PC-3 (cell line): ENCODE measurements at regions not wholly inside any gene's neighbourhood (a gene's known extent, or its start where the extent isn't known, plus 50 kb on each side); places are given as distances from the start of the nearest gene placed in this dataset.

ENCODE experiments used
- ATAC-seq: fragments of 200-7000 bp; cut with Tn5 transposase; 2 replicates; pipeline ENCODE4 v1.9.1; 2020; ENCODE audit warnings: mild to moderate bottlenecking, moderate library complexity
- BruUV-seq: library from RNA; stranded (reverse); fragments of 400-500 nt; replicated peaks from 2 replicates; lab custom pipeline; 2021; lab: Mats Ljungman, UMichigan
- CTCF ChIA-PET: fragments of 300-600 bp; sonication (Branson Sonifier 250); formaldehyde crosslinking; loops from one replicate; lab custom pipeline; 2022; ENCODE audit warnings: antibody characterized with exemption; lab: Charles Lee
- POLR2A ChIA-PET: fragments of 300-600 bp; sonication (Branson Sonifier 250); formaldehyde crosslinking; loops from one replicate; lab custom pipeline; 2022; ENCODE audit warnings: antibody characterized with exemption; ENCODE audit not compliant: unreplicated experiment; lab: Charles Lee
- DNase-seq: peaks from one replicate; pipeline ENCODE4 v3.0.0-alpha.2; 2015
- H2AFZ ChIP-seq: fragments of 300-600 bp; sonication (generic); 2 replicates; pipeline ENCODE4 v1.6.0; 2016; ENCODE audit warnings: antibody characterized with exemption, low read length
- H3F3A ChIP-seq: fragments of 300-600 bp; sonication (generic); one replicate; pipeline ENCODE4 v1.6.0; 2017; ENCODE audit warnings: antibody characterized with exemption, low read length, control low read depth, mild to moderate bottlenecking; ENCODE audit not compliant: unreplicated experiment
- H3K27ac ChIP-seq: fragments of 300-600 bp; sonication (generic); 2 replicates; pipeline ENCODE4 v1.5.1; 2016; ENCODE audit warnings: mild to moderate bottlenecking, low read length
- H3K27me3 ChIP-seq: fragments of 300-600 bp; sonication (generic); 2 replicates; pipeline ENCODE4 v1.6.1; 2016; ENCODE audit warnings: low read length, mixed read lengths
- H3K36me3 ChIP-seq: fragments of 300-600 bp; sonication (generic); 2 replicates; pipeline ENCODE4 v1.6.1; 2016; ENCODE audit warnings: low read depth, mixed run types, low read length, mixed read lengths
- H3K4me1 ChIP-seq: fragments of 300-600 bp; sonication (generic); 2 replicates; pipeline ENCODE4 v1.5.1; 2016; ENCODE audit warnings: low read length; ENCODE audit not compliant: insufficient read depth
- H3K4me2 ChIP-seq: fragments of 300-600 bp; sonication (generic); 2 replicates; pipeline ENCODE4 v1.6.0; 2016; ENCODE audit warnings: low read length
- H3K4me3 ChIP-seq: fragments of 300-600 bp; sonication (generic); 2 replicates; pipeline ENCODE4 v1.5.1; 2016; ENCODE audit warnings: mild to moderate bottlenecking, low read length, mixed read lengths
- H3K79me2 ChIP-seq: fragments of 300-600 bp; sonication (generic); 2 replicates; pipeline ENCODE4 v1.6.1; 2017; ENCODE audit warnings: low read length, mixed read lengths
- H3K9ac ChIP-seq: fragments of 300-600 bp; sonication (generic); 2 replicates; pipeline ENCODE4 v1.6.0; 2016; ENCODE audit warnings: mild to moderate bottlenecking, low read length
- H3K9me2 ChIP-seq: fragments of 300-600 bp; sonication (generic); replicated peaks from 2 replicates; pipeline ENCODE4 v1.6.1; 2016; ENCODE audit warnings: mixed run types, low read length, mixed read lengths
- H3K9me3 ChIP-seq: fragments of 300-600 bp; sonication (generic); 2 replicates; pipeline ENCODE4 v1.6.1; 2016; ENCODE audit warnings: low read length, mixed read lengths
- H4K20me1 ChIP-seq: fragments of 300-600 bp; sonication (generic); 2 replicates; pipeline ENCODE4 v1.6.1; 2016; ENCODE audit warnings: low read length, mixed read lengths
- EZH2 ChIP-seq: fragments of 300-600 bp; sonication (generic); IDR thresholded peaks from one replicate; pipeline ENCODE4 v1.6.1; 2017; ENCODE audit warnings: antibody characterized with exemption, mild to moderate bottlenecking, low read length; ENCODE audit not compliant: unreplicated experiment
- EZH2phosphoT487 ChIP-seq: fragments of 300-600 bp; sonication (generic); IDR thresholded peaks from 2 replicates; pipeline ENCODE4 v1.6.1; 2018; ENCODE audit warnings: mild to moderate bottlenecking, antibody characterized with exemption, low read length, borderline replicate concordance
- intact Hi-C: fragments of 100-400 bp; cut with micrococcal nuclease; formaldehyde crosslinking; loops from 2 replicates; pipeline ENCODE4 v1.9.0; 2023
- TF ChIP-seq, protein P1 (sequence below): fragments of 300-600 bp; sonication (generic); conservative IDR thresholded peaks from 2 replicates; pipeline ENCODE4 v1.5.1; 2017; ENCODE audit warnings: antibody characterized with exemption, low read depth, mild to moderate bottlenecking, low read length

DNA sequence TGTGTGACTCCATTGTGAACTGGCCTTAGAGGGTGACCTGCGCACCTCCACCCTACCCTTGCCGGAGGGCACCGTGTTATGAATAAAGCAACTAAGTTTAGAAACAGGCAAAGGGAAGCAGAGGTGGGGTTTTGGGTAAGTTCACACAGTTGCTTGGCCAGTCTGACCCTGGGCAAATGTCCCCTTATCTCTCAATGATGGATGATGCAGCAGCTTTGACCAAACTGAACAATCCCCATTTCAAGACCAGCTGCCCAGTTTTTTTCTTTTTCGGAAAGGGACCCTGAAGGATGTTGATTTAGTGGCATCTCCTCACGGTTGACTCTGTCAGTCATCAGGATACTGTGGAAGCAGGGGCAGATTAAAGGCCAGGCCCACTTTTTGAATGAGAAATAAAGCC, 68.7 kb upstream of the PRDM1 start:
- no peak overlapping the region for H3K4me2 ChIP-seq
- intact Hi-C loops = no loop called here
- no peak overlapping the region for H3K4me3 ChIP-seq
- no peaks in the 10 kb centered on the region for H3F3A ChIP-seq
- DNase-seq (no peak), ATAC-seq (no peak)
- no peaks in the 10 kb centered on the region for H3K4me1 ChIP-seq
- no TSS peak for BruUV-seq
- H4K20me1 ChIP-seq = no peaks in the 10 kb centered on the region
- CTCF ChIA-PET = no interaction called here
- H3K9me3 ChIP-seq = no peaks in the 10 kb centered on the region
- H3K9me2 ChIP-seq = no peaks in the 10 kb centered on the region
- H3K9ac ChIP-seq = no peak overlapping the region
- TF ChIP-seq EZH2phosphoT487 (no peak), EZH2 (no peak)
- TF ChIP-seq, protein P1, sequence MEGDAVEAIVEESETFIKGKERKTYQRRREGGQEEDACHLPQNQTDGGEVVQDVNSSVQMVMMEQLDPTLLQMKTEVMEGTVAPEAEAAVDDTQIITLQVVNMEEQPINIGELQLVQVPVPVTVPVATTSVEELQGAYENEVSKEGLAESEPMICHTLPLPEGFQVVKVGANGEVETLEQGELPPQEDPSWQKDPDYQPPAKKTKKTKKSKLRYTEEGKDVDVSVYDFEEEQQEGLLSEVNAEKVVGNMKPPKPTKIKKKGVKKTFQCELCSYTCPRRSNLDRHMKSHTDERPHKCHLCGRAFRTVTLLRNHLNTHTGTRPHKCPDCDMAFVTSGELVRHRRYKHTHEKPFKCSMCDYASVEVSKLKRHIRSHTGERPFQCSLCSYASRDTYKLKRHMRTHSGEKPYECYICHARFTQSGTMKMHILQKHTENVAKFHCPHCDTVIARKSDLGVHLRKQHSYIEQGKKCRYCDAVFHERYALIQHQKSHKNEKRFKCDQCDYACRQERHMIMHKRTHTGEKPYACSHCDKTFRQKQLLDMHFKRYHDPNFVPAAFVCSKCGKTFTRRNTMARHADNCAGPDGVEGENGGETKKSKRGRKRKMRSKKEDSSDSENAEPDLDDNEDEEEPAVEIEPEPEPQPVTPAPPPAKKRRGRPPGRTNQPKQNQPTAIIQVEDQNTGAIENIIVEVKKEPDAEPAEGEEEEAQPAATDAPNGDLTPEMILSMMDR = no peak
- no peak overlapping the region for H3K27ac ChIP-seq
- H2AFZ ChIP-seq = no peak overlapping the region
- POLR2A ChIA-PET = interaction anchor here (0.6 kb wide), 1 partner anchor 15 kb away, joined by 3 read pairs; no protein-coding TSS in a partner anchor
- no peaks in the 10 kb centered on the region for H3K27me3 ChIP-seq
- H3K36me3 ChIP-seq = no peaks in the 10 kb centered on the region
- no peaks in the 10 kb centered on the region for H3K79me2 ChIP-seq

DNA sequence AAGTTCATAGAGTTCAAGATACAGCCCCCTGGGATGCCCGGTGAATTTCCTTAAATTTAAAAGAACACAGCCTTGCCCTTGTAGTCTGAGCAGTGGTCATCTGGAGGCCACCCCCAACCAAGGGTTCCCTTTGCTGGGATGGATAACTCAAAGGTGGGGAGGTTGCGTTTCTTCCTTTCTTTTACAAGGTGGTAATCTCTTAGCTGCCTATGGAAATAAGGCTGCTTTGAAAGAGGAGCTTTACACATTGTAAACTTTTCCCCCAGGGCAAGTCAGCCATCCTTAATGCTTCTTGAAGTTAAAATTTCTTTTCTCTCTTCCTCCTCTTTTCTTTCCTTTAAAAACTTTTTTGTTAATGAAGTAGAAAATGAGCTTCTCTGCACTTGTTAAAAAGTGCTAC, 71.2 kb upstream of the PRDM1 start:
- POLR2A ChIA-PET = no interaction called here

DNA sequence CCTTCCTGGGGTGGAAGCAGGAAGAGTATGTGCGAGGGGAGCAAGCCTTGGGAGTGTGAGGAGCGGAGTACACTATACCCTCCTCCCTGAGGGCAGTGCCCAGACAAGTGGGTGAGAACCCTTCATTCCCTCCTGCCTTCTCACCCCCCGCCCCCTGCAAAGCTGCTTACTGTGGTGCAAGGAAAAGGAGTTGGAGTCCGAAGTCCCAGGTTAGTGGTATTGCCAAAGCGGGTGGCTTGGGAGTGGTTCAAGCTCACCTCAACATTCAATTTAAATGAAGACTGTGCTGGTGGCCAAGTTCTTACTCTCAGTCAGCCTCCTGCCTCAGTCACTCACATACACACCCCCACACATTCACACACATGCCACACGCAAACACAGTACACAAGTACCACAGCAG, 74.7 kb upstream of the PRDM1 start:
- no peaks in the 10 kb centered on the region for H4K20me1 ChIP-seq
- H3K27ac ChIP-seq = no peak overlapping the region
- H3K9ac ChIP-seq = no peak overlapping the region
- BruUV-seq = no TSS peak
- no peak overlapping the region for H3K4me3 ChIP-seq
- no peak overlapping the region for H2AFZ ChIP-seq
- POLR2A ChIA-PET = no interaction called here
- no peak overlapping the region for H3K4me2 ChIP-seq
- no peak for ATAC-seq
- intact Hi-C loops = no loop called here
- no peak for DNase-seq
- H3F3A ChIP-seq = no peaks in the 10 kb centered on the region
- TF ChIP-seq EZH2phosphoT487 = no peak
- TF ChIP-seq, protein P1 = no peak
- no peak for TF ChIP-seq EZH2
- H3K9me3 ChIP-seq = no peaks in the 10 kb centered on the region
- no peaks in the 10 kb centered on the region for H3K9me2 ChIP-seq
- H3K4me1 ChIP-seq = no peaks in the 10 kb centered on the region
- H3K79me2 ChIP-seq = no peaks in the 10 kb centered on the region
- H3K36me3 ChIP-seq = no peaks in the 10 kb centered on the region
- no peaks in the 10 kb centered on the region for H3K27me3 ChIP-seq
- CTCF ChIA-PET = no interaction called here

More for the DNA sequence above, 71.2 kb upstream of the PRDM1 start:
- no peaks in the 10 kb centered on the region for H3F3A ChIP-seq
- ATAC-seq (no peak), DNase-seq (no peak)
- no peak overlapping the region for H3K4me2 ChIP-seq
- no peak overlapping the region for H3K27ac ChIP-seq
- no peak overlapping the region for H3K4me3 ChIP-seq
- H3K27me3 ChIP-seq = no peaks in the 10 kb centered on the region
- no TSS peak for BruUV-seq
- H3K4me1 ChIP-seq = no peaks in the 10 kb centered on the region
- intact Hi-C loops = no loop called here
- no peaks in the 10 kb centered on the region for H3K36me3 ChIP-seq
- no peaks in the 10 kb centered on the region for H3K9me2 ChIP-seq
- H4K20me1 ChIP-seq = no peaks in the 10 kb centered on the region
- no peaks in the 10 kb centered on the region for H3K9me3 ChIP-seq
- TF ChIP-seq EZH2phosphoT487 = no peak
- TF ChIP-seq, protein P1 = no peak
- no peak for TF ChIP-seq EZH2
- H2AFZ ChIP-seq = no peak overlapping the region
- CTCF ChIA-PET = no interaction called here
- H3K9ac ChIP-seq = no peak overlapping the region
- H3K79me2 ChIP-seq = no peaks in the 10 kb centered on the region
